HG03095 (cell line): ENCODE measurements at regions not wholly inside any gene's neighbourhood (a gene's known extent, or its start where the extent isn't known, plus 50 kb on each side); places are given as distances from the start of the nearest gene placed in this dataset.

Experiments
- ATAC-seq: cut with Tn5 transposase; IDR thresholded peaks from one replicate; pipeline ENCODE4 v1.9.1; 2021; ENCODE audit warnings: moderate library complexity; ENCODE audit not compliant: unreplicated experiment

- no peak for ATAC-seq
Observed at GRCh38 chr7:25863005-25863728, 288.8 kb upstream of the NFE2L3 start.

DNA sequence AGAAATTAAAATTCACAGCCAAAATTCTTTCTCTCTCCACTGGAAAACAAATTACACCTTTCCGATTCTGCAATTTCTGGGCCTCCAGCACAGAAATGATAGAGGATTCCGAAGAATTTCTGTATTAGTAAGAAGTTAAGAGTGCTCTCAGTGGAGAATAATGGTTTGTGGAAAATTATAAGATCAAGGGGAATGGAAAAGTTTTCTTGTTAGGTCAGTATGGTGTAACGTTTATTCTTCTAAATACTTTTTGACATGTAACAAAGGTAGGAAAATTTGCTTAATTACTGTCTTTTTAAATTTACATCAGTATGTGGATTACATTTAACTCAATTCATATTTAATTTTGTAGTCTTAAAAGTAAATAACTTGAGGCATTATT, 288.3 kb upstream of the NFE2L3 start:
- ATAC-seq = no peak

DNA sequence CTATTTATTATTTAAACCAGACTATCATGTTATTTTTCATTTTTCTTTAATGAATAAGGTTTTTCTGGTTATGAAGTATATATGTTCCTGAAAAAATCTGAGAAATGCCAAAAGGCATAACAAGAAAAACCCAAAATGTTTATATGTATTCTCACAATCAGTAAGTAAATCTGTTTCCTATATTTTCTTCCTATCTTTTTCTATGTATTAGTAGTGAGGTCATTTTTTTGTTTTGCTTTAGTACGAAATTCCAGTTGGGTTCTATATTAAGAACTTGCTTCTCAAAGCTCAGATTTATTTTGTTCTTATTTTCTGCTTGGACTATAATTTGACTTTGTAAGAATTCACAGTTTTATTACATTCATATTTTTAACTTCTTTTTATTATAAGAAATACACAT, 287.5 kb upstream of the NFE2L3 start:
- ATAC-seq = no peak

DNA sequence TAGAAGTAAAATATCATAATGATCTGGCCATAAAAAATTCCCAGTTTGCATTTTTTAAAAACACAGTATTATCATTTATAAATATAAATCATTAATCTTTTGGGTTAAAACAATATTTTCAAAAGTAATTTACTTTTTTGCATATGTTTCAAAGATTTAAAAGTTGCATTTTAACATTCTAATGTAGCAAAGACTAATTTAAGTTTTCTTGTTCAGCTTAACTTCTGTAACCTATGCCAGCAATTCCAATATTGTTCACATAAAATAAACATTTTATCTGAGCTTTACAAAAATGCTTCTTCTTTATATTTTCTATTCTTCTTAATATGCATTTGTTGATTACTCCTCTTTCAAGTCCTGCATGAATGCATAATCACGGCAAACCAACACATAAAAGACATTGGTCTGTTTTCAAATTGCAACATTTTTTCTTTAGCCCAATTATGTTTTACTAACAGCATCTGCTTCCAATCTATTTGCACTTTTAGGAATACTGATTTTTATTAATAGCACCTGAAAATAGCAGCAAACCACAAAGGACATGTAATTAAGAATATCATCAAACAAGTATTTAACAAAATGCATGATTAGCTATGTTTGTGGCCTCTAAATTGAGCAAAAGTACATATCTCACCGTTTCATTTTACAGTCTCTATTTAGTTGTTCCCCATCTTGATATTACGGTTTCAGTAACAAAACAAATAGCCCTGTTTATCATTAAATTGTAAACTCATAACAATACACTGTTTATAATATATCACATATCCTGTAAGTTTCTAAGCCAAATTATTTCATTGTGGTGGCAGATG, 286.9 kb upstream of the NFE2L3 start:
- ATAC-seq = no peak

DNA sequence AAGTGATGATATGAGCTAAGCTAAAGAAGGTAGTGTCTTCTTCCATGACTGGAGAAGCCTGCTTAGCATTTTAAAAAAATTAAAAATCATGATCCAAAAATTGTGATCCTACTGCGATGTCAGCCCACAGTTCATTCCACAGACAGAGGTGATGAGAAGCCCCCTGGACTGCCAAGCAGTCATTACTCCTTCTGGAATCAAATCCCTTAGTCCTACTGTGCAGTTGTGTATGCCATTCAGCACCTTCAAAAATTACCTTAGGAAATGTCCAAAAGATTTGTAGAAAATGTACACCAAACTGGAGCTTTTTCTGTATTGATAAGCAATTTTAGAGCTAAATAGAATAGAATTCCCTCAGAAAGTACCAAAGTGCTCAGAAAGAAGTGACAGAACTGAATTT, 283.5 kb upstream of the NFE2L3 start:
- no peak for ATAC-seq

- no peak for ATAC-seq
Observed at GRCh38 chr7:25870574-25870973, 281.4 kb upstream of the NFE2L3 start.

DNA sequence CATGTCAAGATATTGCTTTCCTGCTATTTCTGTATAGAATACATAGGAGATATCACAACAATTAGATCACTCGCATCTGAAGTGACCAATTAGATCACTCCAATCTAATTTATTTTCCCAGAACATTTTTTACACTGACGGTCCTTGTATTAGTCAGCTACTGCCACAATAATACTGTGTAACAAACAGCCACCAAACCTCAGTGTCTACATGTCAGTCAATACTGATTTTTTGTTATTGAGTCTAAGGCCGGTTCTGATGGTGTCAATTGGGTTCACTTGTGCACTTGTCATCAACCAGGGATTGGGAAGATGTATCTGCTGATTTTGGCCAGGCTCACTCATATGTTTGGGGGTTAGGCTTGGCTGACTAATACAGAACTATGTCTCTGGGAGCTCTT, 275.9 kb upstream of the NFE2L3 start:
- ATAC-seq = no peak

- peak; percentile 82 for ATAC-seq
Observed at GRCh38 chr7:25877802-25878789, 273.9 kb upstream of the NFE2L3 start.

DNA sequence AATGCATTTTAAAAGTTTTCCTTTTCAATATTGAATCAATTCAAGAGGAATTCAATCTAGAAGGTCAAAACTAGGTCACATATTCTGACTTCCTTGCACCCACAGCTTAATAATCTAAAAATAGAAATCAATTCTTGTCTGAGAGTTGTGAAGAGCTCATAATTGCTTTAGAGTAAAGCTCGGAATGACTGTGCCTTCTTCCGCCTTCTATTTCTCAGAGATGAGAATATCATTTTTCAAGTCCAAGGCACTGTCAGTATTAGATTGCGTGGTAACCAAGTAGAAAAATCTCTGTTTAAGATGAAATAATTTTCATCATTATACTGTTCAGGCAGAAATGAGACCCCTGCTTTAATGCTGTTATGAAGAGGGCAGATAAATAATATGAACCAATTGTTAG, 272.2 kb upstream of the NFE2L3 start:
- ATAC-seq = no peak

- no peak for ATAC-seq
Observed at GRCh38 chr7:25881317-25882037, 270.5 kb upstream of the NFE2L3 start.

- ATAC-seq = no peak
Observed at GRCh38 chr7:25882151-25882773, 269.7 kb upstream of the NFE2L3 start.

DNA sequence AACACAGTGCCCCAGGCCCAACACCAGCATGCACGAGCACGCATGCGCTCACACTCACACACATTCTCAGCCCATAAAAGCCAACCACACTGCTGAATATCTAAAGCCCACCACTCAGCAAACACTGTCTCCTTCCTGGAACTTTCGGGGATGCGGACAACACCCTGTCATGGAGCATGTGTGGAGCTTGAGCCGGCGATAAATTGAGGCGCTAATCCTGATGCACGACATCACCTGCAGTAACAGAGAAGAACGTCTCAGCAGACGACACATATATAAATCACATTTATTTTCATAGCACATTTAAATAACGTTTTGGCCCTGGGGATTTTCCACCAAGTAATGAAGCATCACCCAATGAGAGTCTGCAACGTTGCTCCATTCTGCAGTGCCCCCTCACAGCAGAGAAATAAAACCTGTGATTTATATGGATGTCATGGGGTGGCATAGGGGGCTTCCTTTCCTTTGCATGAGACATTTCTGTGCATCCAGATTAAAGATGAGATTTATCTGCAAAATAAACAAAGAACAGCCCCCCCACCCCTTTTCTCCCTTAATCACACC, 267.7 kb upstream of the NFE2L3 start:
- no peak for ATAC-seq

GRCh38 chr7:25885057-25885576, 266.9 kb upstream of the NFE2L3 start:
- ATAC-seq = no peak

- ATAC-seq = no peak
Observed at GRCh38 chr7:25886387-25887240, 265.4 kb upstream of the NFE2L3 start.

DNA sequence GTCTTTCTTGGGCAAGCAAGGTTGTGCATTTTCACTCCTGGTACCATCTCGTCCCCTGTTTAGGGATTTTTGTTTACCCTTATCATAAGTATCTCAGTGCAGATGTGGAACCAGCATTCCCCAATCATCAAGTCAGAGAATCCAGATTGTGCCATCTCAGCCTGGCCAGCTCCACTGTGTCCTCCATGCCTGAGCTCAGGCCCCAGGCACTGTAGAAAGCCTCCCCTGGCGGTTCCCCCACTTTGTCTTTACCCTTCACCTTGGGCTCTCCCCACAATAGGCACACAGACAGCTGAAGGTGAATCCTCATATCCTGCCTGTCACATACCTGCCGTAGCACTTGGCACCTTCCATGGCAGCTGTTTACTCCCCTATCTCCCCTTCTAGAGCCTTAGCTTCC, 264.7 kb upstream of the NFE2L3 start:
- ATAC-seq = no peak

- no peak for ATAC-seq
Observed at GRCh38 chr7:25887795-25888559, 264.0 kb upstream of the NFE2L3 start.

- ATAC-seq = no peak
Observed at GRCh38 chr7:25889765-25890164, 262.2 kb upstream of the NFE2L3 start.

- ATAC-seq = no peak
Observed at GRCh38 chr7:25891591-25891990, 260.4 kb upstream of the NFE2L3 start.
